ENCODE measurements at regions not wholly inside any gene's neighbourhood (a gene's known extent, or its start where the extent isn't known, plus 50 kb on each side); places are given as distances from the start of the nearest gene placed in this dataset.

DNA sequence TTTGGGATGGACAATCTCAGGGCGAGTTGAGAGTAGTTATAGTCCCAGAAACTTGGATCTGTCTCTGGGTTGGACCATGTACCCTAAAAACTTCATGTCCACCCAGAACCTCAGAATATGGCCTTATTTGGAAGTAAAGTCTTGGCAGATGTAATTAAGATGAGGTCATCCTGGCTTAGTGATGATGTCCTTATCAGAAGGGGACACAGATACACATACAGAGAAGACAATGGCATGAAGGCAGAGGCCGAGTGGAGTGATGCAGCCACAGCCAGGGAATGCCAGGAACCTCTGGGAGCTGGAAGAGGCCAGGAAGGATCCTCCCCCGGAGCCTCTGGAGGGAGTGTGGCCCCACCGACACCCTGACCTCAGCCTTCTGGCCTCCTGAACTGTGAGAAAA lies 61.2 kb upstream of the STX18 start:
- TF ChIP-seq, protein P1, sequence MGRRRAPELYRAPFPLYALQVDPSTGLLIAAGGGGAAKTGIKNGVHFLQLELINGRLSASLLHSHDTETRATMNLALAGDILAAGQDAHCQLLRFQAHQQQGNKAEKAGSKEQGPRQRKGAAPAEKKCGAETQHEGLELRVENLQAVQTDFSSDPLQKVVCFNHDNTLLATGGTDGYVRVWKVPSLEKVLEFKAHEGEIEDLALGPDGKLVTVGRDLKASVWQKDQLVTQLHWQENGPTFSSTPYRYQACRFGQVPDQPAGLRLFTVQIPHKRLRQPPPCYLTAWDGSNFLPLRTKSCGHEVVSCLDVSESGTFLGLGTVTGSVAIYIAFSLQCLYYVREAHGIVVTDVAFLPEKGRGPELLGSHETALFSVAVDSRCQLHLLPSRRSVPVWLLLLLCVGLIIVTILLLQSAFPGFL (CRISPR knock-in tag; IDR thresholded peaks at IDR 0.05): no peak
- TF ChIP-seq EP300 (IDR thresholded peaks at IDR 0.05; ENCODE audit: low read length): no peak
- TF ChIP-seq ZNF445 (CRISPR knock-in tag; IDR thresholded peaks at IDR 0.05; ENCODE audit: low read depth): no peak
- TF ChIP-seq PRPF4 (IDR thresholded peaks at IDR 0.05; ENCODE audit: insufficient read depth, low read depth, low read length, poor library complexity, severe bottlenecking): no peak
- no peak for TF ChIP-seq FOXM1 (IDR thresholded peaks at IDR 0.05; ENCODE audit: low read depth)
- no peak for TF ChIP-seq FOXM1 (CRISPR knock-in tag; IDR thresholded peaks at IDR 0.05; ENCODE audit: low read depth)
- TF ChIP-seq BHLHE40 (IDR thresholded peaks at IDR 0.05; ENCODE audit: low read length): no peak
- TF ChIP-seq, protein P2, sequence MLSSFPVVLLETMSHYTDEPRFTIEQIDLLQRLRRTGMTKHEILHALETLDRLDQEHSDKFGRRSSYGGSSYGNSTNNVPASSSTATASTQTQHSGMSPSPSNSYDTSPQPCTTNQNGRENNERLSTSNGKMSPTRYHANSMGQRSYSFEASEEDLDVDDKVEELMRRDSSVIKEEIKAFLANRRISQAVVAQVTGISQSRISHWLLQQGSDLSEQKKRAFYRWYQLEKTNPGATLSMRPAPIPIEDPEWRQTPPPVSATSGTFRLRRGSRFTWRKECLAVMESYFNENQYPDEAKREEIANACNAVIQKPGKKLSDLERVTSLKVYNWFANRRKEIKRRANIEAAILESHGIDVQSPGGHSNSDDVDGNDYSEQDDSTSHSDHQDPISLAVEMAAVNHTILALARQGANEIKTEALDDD (IDR thresholded peaks at IDR 0.05): no peak

Measured in K562 (cell line).